Sigmoid colon (tissue), 3 donors: ENCODE measurements at regions not wholly inside any gene's neighbourhood (a gene's known extent, or its start where the extent isn't known, plus 50 kb on each side); places are given as distances from the start of the nearest gene placed in this dataset.

Experiments used
- CTCF ChIP-seq, 4 experiments: fragments of 450-650 bp in 3 of 4; fragments of 200-600 bp in 1 of 4; IDR thresholded peaks; one replicate each; pipeline ENCODE4 v1.5.1; 2016 to 2019; ENCODE audit warnings: antibody characterized with exemption in 4 of 4, mild to moderate bottlenecking in 3 of 4, moderate library complexity in 2 of 4
- POLR2A ChIP-seq, 2 donors: fragments of 450-650 bp; IDR thresholded peaks; one replicate each; pipeline ENCODE4 v1.6.1; 2016; ENCODE audit warnings: antibody characterized with exemption in 2 of 2, mild to moderate bottlenecking in 2 of 2, moderate library complexity in 2 of 2

DNA sequence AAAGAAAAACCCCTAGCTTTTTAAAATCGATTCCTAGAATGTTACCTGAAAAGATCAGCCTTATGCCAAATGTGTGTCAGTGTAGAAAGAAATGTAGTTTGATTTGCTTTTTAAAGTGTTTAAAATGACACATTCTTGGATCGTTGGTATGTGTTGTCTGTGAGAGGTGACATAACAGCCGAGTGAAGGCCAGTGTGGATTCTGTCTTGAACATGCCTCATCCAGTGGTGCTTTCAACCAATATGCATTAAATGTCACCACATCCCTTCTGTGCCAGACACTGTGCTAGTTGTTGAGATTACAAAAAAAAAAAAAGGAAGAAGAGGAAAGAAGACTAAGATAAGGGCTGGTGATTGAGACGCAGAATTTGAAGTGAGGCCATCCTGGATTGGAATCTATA lies 994.2 kb upstream of the TENM3 start:
- TF ChIP-seq CTCF (IDR thresholded peaks at IDR 0.05): no peak
- no peak for TF ChIP-seq POLR2A (IDR thresholded peaks at IDR 0.05)
